ENCODE measurements at regions not wholly inside any gene's neighbourhood (a gene's known extent, or its start where the extent isn't known, plus 50 kb on each side); places are given as distances from the start of the nearest gene placed in this dataset.

- no peaks in the 10 kb centered on the region for H3K9me3 ChIP-seq
- peak overlapping the region; percentile 50 to 54 for H3K27ac ChIP-seq
- no peak for TF ChIP-seq CTCF (IDR thresholded peaks at IDR 0.05)
- H3K36me3 ChIP-seq: no peaks in the 10 kb centered on the region
- no peak overlapping the region for H3K4me3 ChIP-seq
- H3K27me3 ChIP-seq: no peaks in the 10 kb centered on the region
- DNase-seq: no peak
- peaks cover 0 to 33% (median 2%) of the 10 kb centered on the region in 4 donors for H3K4me1 ChIP-seq
- intact Hi-C loops (cut with DNase I; ENCODE audit: low total_unique reads): no loop called here
These were observed 447.4 kb upstream of the NR2F2 start for GRCh38 chr15:95883064-95883463.

GRCh38 chr15:95884276-95884675, 446.2 kb upstream of the NR2F2 start:
- DNase-seq: no peak
- no peak overlapping the region for H3K4me3 ChIP-seq
- TF ChIP-seq CTCF (IDR thresholded peaks at IDR 0.05): no peak
- H3K9me3 ChIP-seq: no peaks in the 10 kb centered on the region
- peaks cover 0 to 33% (median 2%) of the 10 kb centered on the region in 4 donors for H3K4me1 ChIP-seq
- no peak overlapping the region for H3K27ac ChIP-seq
- intact Hi-C loops (cut with DNase I; ENCODE audit: low total_unique reads): no loop called here
- H3K36me3 ChIP-seq: no peaks in the 10 kb centered on the region
- H3K27me3 ChIP-seq: no peaks in the 10 kb centered on the region

- no peak overlapping the region for H3K4me3 ChIP-seq
- no peaks in the 10 kb centered on the region for H3K9me3 ChIP-seq
- no peaks in the 10 kb centered on the region for H3K36me3 ChIP-seq
- peak overlapping the region in 1 of 2 donors; percentile 19 for H3K27ac ChIP-seq
- no peaks in the 10 kb centered on the region for H3K27me3 ChIP-seq
- intact Hi-C loops (cut with DNase I; ENCODE audit: low total_unique reads): no loop called here
- no peak for TF ChIP-seq CTCF (IDR thresholded peaks at IDR 0.05)
- no peak for DNase-seq
- H3K4me1 ChIP-seq: peaks cover 0 to 15% (median 0%) of the 10 kb centered on the region in 4 donors
These were observed 442.7 kb upstream of the NR2F2 start for GRCh38 chr15:95887666-95888390.

GRCh38 chr15:95888762-95889161, 441.7 kb upstream of the NR2F2 start:
- no peaks in the 10 kb centered on the region for H3K36me3 ChIP-seq
- DNase-seq: no peak
- H3K27ac ChIP-seq: no peak overlapping the region
- TF ChIP-seq CTCF (IDR thresholded peaks at IDR 0.05): no peak
- H3K4me3 ChIP-seq: no peak overlapping the region
- H3K27me3 ChIP-seq: no peaks in the 10 kb centered on the region
- H3K4me1 ChIP-seq: peaks cover 0 to 12% (median 0%) of the 10 kb centered on the region in 4 donors
- intact Hi-C loops (cut with DNase I; ENCODE audit: low total_unique reads): no loop called here
- no peaks in the 10 kb centered on the region for H3K9me3 ChIP-seq

GRCh38 chr15:95894407-95894956, 436.0 kb upstream of the NR2F2 start:
- Histone ChIP-seq H3K27me3 (no peaks in the 10 kb centered on the region), H3K36me3 (no peaks in the 10 kb centered on the region), H3K4me3 (no peak overlapping the region), H3K9me3 (no peaks in the 10 kb centered on the region), H3K27ac (no peak overlapping the region), H3K4me1 (peaks cover 0 to 4% (median 0%) of the 10 kb centered on the region in 4 donors)
- intact Hi-C loops (cut with DNase I; ENCODE audit: low total_unique reads): no loop called here
- no peak for TF ChIP-seq CTCF (IDR thresholded peaks at IDR 0.05)
- DNase-seq: no peak
